ENCODE measurements at regions not wholly inside any gene's neighbourhood (a gene's known extent, or its start where the extent isn't known, plus 50 kb on each side); places are given as distances from the start of the nearest gene placed in this dataset.
"Not testable (repeated sequence)": the region's sequence is repeated elsewhere in the genome, so short reads cannot be mapped to it uniquely, and the experiment has no call there.

- no peak for DNase-seq
These were observed 226.4 kb downstream of the FNDC1 start for GRCh38 chr6:159395609-159396008.

GRCh38 chr6:159392695-159393094 is 223.5 kb downstream of the FNDC1 start:
- DNase-seq = not testable (repeated sequence)

DNA sequence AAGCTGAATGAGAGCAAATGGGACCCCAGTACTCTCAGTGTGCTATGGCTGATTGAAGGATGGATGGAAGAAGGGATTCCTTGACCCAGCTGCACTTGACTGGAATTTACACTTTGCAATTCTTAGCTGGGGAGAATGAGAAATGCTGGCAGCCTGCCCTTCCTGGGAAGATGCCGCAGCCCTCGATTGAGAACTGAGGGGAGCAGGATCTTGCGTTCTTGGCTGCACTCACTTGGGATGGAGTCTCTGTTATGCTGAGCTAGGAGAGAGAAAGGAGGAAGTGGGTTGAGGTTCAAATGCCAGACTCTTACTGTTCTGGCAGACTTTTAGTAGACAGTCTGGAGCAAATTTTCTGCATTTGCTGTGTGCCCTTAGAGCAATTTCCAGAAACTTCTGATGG is 221.2 kb downstream of the FNDC1 start:
- DNase-seq = no peak

DNA sequence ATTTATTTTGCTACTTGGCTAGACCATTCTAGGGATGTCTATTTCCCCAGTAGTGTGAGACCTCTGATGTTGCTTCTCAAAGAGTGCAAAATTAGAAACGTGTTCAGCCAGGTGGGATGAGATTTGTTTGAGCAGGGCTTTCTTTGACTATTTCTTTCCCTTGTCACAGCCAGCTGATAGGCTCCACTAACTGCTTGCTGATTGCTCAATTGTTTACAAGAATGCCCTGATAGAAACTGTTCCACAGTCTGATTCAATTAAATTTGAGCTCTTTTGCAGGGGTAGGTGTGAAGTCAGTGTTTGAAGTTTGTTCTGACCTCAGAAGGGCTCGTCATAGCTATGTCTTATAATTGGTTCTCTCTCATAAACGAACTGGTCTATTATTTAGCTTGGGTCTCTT is 220.5 kb downstream of the FNDC1 start:
- no peak for DNase-seq

DNA sequence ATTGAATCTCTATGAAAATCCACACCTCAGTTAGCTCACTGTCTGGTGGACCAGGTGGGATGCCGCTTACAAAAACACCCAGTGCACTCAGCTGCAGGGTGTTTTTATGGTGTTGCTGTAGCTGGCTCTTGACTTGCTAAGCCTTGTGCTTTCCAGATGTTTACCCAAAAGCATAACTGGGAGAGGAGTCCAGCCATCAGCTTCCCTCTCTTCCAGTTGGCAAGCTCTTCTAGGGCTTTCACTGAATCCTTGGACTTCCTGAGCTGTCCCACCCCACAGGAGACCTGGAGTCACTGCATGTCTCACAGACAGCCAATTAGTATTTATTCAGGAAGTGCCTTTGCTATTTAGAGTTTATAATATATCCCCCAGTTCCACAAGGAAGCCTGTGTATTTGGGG is 210.9 kb downstream of the FNDC1 start:
- DNase-seq = no peak

- no peak for DNase-seq
These were observed 209.5 kb downstream of the FNDC1 start for GRCh38 chr6:159378411-159379328.

GRCh38 chr6:159376516-159377158 is 207.4 kb downstream of the FNDC1 start:
- DNase-seq = no peak

GRCh38 chr6:159375014-159375413 is 205.8 kb downstream of the FNDC1 start:
- DNase-seq = no peak

DNA sequence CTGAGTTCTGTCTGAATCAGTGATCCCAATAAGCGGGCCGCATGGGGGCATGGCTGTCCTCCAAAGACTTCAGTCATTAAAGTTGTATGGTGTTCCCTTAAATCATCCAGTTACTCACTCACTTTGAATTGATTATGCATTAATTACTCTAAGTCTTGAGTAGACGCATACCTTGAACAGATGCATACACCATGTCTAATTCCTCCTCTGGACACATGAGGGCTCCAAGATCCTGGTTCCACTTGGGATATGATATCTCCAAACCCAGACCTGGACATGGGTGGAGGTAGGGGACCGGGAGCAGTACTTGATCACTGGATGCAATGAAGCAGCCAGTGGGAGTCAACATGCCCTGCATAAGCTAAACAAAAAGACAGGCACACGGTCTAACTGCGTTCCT is 204.5 kb downstream of the FNDC1 start:
- no peak for DNase-seq

DNA sequence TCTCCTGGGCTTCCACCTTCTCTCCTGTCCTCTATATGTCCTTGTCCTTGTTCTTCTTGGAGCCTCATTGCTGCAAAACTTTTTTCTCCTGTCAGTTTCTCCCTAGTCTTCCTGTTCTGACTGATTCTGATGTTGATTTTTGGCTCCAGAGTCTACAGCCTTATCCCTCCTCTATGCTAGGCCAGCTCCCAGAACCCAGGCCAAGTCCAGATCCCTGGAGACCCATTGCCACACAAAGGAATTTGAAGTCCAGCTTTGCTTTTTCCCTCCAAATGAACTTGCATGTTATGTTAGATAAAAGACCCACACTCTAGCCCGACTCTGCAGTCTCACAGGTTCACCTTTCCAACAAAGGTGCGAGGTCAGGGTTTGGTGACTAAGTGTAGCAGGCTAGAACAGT is 203.1 kb downstream of the FNDC1 start:
- DNase-seq = no peak

- DNase-seq = no peak
These were observed 191.1 kb downstream of the FNDC1 start for GRCh38 chr6:159360306-159360705.

DNA sequence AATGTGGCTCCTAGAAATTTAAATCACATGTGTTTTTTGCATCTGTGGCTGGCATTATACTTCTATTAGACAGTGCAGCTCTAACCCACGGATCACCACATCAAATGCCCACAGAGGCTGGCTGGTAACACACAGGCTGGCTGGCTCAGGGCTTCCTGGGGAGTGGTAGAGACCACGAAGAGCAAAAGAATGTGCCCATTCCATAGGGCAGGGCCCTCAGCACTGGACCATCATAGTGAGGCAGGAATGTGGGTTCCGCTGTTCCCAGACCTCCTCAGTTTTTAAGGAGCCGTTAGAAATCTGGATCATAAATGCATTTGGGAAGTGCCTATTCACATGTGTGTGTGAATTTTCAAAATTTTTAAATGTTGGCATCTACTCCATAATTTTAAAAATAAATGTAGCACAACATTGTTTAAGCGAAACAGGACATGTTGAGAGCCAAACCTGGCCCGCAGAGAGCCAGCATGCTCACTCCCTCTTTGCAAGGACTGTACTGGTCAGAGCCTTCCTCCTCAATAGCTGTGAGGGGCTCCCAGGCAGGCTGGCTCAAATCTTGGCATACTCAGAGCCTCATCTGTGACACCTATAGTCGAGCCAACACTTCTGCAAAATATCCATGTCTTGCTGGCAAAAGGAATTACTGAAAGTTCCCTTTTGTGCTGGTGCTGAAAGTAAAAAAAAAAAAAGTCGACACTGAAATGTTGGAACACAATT is 190.5 kb downstream of the FNDC1 start:
- DNase-seq = no peak

- no peak for DNase-seq
These were observed 189.4 kb downstream of the FNDC1 start for GRCh38 chr6:159358562-159358961.

- no peak for DNase-seq
These were observed 188.2 kb downstream of the FNDC1 start for GRCh38 chr6:159357211-159357915.

DNA sequence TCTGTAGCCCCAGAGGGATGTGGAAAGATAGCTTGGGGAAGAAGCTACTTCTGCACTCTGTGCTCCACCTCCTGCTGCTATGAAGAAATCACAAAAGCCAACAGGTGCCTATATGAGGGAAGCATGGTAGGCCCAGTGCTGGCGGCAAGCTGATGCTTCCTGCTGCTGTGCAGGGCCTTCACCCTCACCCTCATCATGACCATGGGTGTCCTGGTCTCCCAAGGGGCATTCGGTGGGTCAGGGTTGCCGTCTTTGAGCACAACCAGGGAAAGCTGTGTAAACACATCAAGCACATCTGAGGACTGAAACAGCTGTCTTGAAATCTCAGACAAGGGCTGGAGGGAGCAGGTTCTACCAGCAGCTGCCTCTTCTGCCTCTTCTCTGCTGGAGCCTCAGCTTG is 184.0 kb downstream of the FNDC1 start:
- DNase-seq = no peak

- DNase-seq = no peak
These were observed 182.5 kb downstream of the FNDC1 start for GRCh38 chr6:159351707-159352106.

DNA sequence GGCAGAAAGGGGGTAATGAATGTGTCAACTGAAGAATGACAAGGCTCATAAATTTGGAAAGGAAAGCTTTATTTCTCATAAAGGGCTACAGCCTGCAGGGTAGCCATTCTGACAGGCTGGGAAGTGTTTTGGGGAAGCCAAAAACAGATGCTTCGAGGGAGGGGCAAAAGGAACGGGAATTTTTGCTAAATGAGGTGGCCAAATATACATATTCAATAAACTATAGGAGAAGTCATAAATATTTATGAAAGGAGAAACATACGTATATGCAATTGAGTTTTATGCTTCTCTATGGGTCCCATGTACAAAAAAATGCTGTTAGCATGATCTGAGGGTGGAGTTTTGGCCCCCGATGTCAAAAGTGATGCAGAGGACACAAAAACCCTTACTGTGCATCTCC is 180.7 kb downstream of the FNDC1 start:
- no peak for DNase-seq

DNA sequence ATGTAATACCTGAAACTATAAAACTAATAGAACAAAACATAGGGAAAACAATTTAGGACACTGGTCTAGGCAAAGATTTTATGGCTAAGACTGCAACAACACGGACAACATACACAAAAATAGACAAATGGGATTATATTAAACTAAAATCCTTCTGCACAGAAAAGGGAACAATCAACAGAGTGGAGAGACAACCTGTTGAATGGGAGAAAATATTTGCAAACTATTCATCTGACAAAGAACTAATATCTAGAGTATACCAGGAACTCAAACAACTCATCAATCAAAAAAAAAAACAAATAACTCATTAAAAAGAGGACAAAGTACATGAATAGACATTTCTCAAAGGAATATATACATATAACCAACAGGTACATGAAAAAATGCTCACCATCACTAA is 174.5 kb downstream of the FNDC1 start:
- no peak for DNase-seq

DNA sequence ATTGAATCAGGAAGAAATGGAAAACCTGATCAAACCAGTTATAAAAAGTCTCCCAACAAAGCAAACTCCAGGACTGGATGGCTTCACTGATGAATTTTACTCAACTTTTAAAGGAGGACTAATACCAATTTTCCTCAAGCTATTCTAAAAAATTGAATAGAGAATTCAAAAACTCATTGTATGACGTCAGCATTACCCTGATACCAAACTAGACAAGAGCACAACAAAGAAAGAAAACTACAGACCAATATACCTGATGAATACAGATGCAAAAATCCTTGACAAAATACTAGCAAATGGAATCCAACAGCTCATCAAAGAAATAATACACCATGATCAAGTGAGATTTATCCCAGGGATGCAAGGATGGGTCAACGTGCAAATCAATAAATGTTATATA is 172.9 kb downstream of the FNDC1 start:
- DNase-seq = no peak

- no peak for DNase-seq
These were observed 164.9 kb downstream of the FNDC1 start for GRCh38 chr6:159334068-159334467.

DNA sequence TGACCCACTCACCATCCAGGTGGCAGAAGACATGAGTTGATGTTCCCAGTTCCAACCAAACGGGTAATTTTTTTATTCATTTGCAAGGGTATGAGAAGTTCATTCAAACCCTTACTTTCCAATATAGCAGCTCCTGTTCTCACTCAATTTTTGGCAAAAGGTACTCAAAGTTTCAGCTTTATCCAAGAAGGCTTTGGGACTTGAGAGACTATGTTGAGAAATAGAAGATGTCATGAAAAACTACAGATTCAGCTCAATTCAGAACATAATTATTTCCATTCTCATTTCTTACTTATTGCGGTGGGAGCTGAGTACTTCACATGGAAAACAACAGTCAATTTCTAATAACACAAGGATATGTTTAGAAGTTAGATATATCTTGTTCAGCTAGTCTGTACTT is 162.3 kb downstream of the FNDC1 start:
- no peak for DNase-seq

DNA sequence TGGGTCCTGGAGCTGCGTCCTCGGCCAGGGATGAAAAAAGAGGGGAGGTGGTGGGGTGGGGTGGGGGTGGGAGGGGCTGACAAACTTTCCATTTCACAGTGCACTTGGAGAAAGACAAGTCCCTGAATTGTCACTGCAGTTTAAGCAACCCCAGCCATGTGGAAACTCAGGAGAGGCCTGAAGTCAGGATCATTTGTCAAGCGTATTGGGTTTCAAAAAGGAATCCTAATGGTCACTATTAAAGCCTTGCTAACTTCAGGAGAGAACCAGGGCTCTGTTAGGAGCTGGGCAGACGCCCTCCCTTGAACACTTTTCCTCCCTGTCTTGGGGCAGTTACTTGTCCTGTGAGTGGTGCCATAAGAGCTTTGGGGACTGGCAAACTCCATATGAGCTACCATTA is 159.9 kb downstream of the FNDC1 start:
- DNase-seq = no peak

DNA sequence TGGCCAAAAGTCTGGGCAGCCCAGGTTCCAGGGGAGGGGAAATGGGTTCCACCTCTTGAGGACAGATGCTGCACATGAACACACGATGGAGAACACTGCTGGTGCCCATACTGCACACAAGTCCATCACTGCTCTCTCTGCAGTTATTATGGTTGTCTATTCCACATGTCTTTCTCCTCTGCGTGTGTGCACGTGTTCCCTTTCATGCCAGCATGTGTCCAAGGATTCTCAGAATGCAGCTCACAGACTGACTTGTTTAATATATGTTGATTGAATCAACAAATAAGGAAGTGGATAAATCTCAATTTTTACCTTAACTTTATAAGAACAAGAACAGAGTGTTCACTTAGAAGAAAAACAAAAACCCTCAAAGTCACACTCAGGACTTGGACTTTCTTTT is 158.9 kb downstream of the FNDC1 start:
- DNase-seq = no peak

Data from NCI-H510A treated with DMSO at 0.1 percent for 48 hours (cell line).